AG04450 (cell line): ENCODE measurements at regions not wholly inside any gene's neighbourhood (a gene's known extent, or its start where the extent isn't known, plus 50 kb on each side); places are given as distances from the start of the nearest gene placed in this dataset.

Experiments
- CTCF ChIA-PET: fragments of 300-600, 350-600 bp; formaldehyde crosslinking; extraction: SDS; loops from one replicate; lab custom pipeline; 2022; ENCODE audit warnings: antibody characterized with exemption, inconsistent platforms; lab: Charles Lee
- POLR2A ChIA-PET: fragments of 350-600 bp; formaldehyde crosslinking; extraction: SDS; loops from one replicate; lab custom pipeline; 2021; ENCODE audit warnings: antibody characterized with exemption, inconsistent platforms; lab: Yijun Ruan, JAX
- DNase-seq: peaks from one replicate; pipeline ENCODE4 v3.0.0-alpha.2; 2011; ENCODE audit warnings: low read depth, low spot score
- H3K27ac ChIP-seq: one replicate; pipeline ENCODE4 v1.5.1; 2012; ENCODE audit warnings: low read depth, low read length, control low read depth
- H3K27me3 ChIP-seq: one replicate; pipeline ENCODE4 v1.6.0; 2012; ENCODE audit warnings: low read length; ENCODE audit not compliant: control insufficient read depth, insufficient read depth
- H3K4me3 ChIP-seq: 2 replicates; pipeline ENCODE4 v1.5.1; 2011; ENCODE audit warnings: mild to moderate bottlenecking, low read depth, low read length, control low read depth
- H3K9me3 ChIP-seq: 2 replicates; pipeline ENCODE4 v1.5.1; 2012; ENCODE audit warnings: low read length; ENCODE audit not compliant: control insufficient read depth, insufficient read depth
- CTCF ChIP-seq: IDR thresholded peaks from 2 replicates; pipeline ENCODE4 v1.5.1; 2011; ENCODE audit warnings: low read depth, low read length, control low read depth, inconsistent platforms

GRCh38 chr13:76703621-76704288 is 182.4 kb downstream of the KCTD12 start:
- CTCF ChIA-PET = interaction anchor here (0.7 to 1.2 kb wide), 5 partner anchors 10 to 834 kb away, joined by 3 to 10 read pairs (median 4); no protein-coding TSS in a partner anchor
- DNase-seq = no peak
- Histone ChIP-seq H3K27me3 (no peaks in the 10 kb centered on the region), H3K27ac (no peak overlapping the region), H3K4me3 (no peak overlapping the region), H3K9me3 (no peaks in the 10 kb centered on the region)
- no peak for TF ChIP-seq CTCF
- POLR2A ChIA-PET = interaction anchor here (0.7 kb wide), 2 partner anchors 187 to 299 kb away, joined by 6 read pairs; no protein-coding TSS in a partner anchor

- no peak for TF ChIP-seq CTCF
- Histone ChIP-seq H3K4me3 (no peak overlapping the region), H3K27me3 (no peaks in the 10 kb centered on the region), H3K9me3 (no peaks in the 10 kb centered on the region), H3K27ac (no peak overlapping the region)
- CTCF ChIA-PET = interaction anchor here (0.7 to 1.2 kb wide), 5 partner anchors 10 to 834 kb away, joined by 3 to 10 read pairs (median 4); no protein-coding TSS in a partner anchor
- DNase-seq = no peak
- POLR2A ChIA-PET = interaction anchor here (0.7 kb wide), 2 partner anchors 187 to 300 kb away, joined by 6 read pairs; no protein-coding TSS in a partner anchor
Measured at GRCh38 chr13:76703216-76703615, 183.0 kb downstream of the KCTD12 start.

GRCh38 chr13:76697288-76697687 is 188.9 kb downstream of the KCTD12 start:
- TF ChIP-seq CTCF = no peak
- POLR2A ChIA-PET = no interaction called here
- DNase-seq = no peak
- Histone ChIP-seq H3K9me3 (no peaks in the 10 kb centered on the region), H3K27me3 (no peaks in the 10 kb centered on the region), H3K4me3 (no peak overlapping the region), H3K27ac (no peak overlapping the region)
- CTCF ChIA-PET = no interaction called here

DNA sequence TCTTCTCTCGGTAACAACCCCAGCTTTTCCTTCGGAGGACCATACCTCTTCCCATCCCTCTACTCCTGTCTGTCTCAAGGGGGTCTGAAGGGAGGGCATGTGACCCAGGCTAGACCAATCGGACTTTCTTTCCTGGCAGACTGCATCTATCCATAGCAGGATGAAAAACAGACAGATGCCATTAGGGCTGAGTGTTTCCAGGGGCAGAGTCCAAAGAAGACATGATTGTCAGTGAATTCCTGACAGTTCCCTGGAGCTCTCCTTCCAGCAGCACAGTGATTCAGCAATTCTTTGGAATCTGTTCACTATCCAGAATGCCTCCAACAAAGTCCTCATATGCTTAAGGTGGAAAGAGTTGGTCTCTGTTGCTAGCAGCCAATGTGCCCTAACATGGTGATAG is 189.8 kb downstream of the KCTD12 start:
- ChIA-PET POLR2A (no interaction called here), CTCF (no interaction called here)
- Histone ChIP-seq H3K9me3 (no peaks in the 10 kb centered on the region), H3K4me3 (no peak overlapping the region), H3K27ac (no peak overlapping the region), H3K27me3 (no peaks in the 10 kb centered on the region)
- no peak for DNase-seq
- TF ChIP-seq CTCF = no peak

DNA sequence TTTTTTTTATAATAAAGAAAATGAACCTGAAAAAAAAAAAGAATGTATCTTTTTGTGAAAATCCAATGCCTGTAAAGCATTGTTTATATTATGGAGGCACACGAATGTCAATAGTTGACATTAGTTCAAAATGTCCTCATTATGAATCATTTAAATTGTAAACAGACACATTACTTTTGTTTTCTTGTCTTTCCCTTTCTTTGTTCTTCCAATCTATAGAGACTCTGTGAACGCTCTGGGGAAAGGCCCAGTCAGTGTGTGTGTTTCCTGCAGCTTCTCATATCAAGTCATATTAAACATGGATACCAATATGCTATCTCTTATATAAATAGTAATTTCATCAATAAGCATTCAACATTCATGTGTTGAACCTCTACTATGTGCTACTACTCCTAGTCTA is 193.1 kb downstream of the KCTD12 start:
- no peak for TF ChIP-seq CTCF
- H3K27me3 ChIP-seq = no peaks in the 10 kb centered on the region
- POLR2A ChIA-PET = no interaction called here
- H3K9me3 ChIP-seq = no peaks in the 10 kb centered on the region
- H3K4me3 ChIP-seq = no peak overlapping the region
- CTCF ChIA-PET = no interaction called here
- no peak overlapping the region for H3K27ac ChIP-seq
- DNase-seq = no peak
